Keratinocyte (primary cell): ENCODE measurements at regions not wholly inside any gene's neighbourhood (a gene's known extent, or its start where the extent isn't known, plus 50 kb on each side); places are given as distances from the start of the nearest gene placed in this dataset.

ENCODE experiments used
- DNase-seq: peaks from one replicate; pipeline ENCODE4 v3.0.0-alpha.2; 2011; ENCODE audit warnings: low read depth, missing footprints, low spot score
- FAIRE-seq: peaks from 2 replicates; lab custom pipeline; 2011; peaks lifted over from hg19 to GRCh38; lab: Jason Lieb, UNC
- H2AFZ ChIP-seq: 2 replicates; pipeline ENCODE4 v1.6.0; 2012; ENCODE audit warnings: low read length, control low read depth, inconsistent platforms; ENCODE audit not compliant: control insufficient read depth
- H3K27ac ChIP-seq: 2 replicates; pipeline ENCODE4 v1.5.1; 2011; ENCODE audit warnings: low read length; ENCODE audit not compliant: control insufficient read depth, insufficient read depth
- H3K27me3 ChIP-seq: 3 replicates; pipeline ENCODE4 v1.6.0; 2011; ENCODE audit warnings: low read length; ENCODE audit not compliant: control insufficient read depth, insufficient read depth; ENCODE audit errors: extremely low read depth
- H3K36me3 ChIP-seq, 2 experiments: 2 replicates in 1 of 2; 3 replicates in 1 of 2; pipeline ENCODE4 v1.5.1; 2011; ENCODE audit warnings: low read length in 2 of 2, mild to moderate bottlenecking in 1 of 2; ENCODE audit not compliant: control insufficient read depth in 2 of 2, insufficient read depth in 2 of 2; ENCODE audit errors: extremely low read depth in 1 of 2
- H3K4me1 ChIP-seq: 3 replicates; pipeline ENCODE4 v1.5.1; 2011; ENCODE audit warnings: low read length; ENCODE audit not compliant: control insufficient read depth, insufficient read depth; ENCODE audit errors: extremely low read depth
- H3K4me2 ChIP-seq: 3 replicates; pipeline ENCODE4 v1.6.0; 2011; ENCODE audit warnings: low read depth, low read length; ENCODE audit not compliant: control insufficient read depth, insufficient read depth; ENCODE audit errors: extremely low read depth
- H3K4me3 ChIP-seq, 3 experiments: fragments of 200-600 bp in 1 of 3; sonication (generic) in 1 of 3; 2 replicates in 2 of 3; 3 replicates in 1 of 3; pipeline ENCODE4 v1.5.1; 2011 to 2016; ENCODE audit warnings: low read length in 3 of 3, mild to moderate bottlenecking in 3 of 3, control low read depth in 2 of 3, inconsistent platforms in 1 of 3, low read depth in 1 of 3, mixed read lengths in 1 of 3, mixed run types in 1 of 3, moderate library complexity in 1 of 3; ENCODE audit not compliant: control insufficient read depth in 2 of 3, insufficient read depth in 2 of 3; ENCODE audit errors: extremely low read depth in 1 of 3
- H3K79me2 ChIP-seq: 2 replicates; pipeline ENCODE4 v1.6.0; 2012; ENCODE audit warnings: low read length; ENCODE audit not compliant: control insufficient read depth, insufficient read depth
- H3K9ac ChIP-seq: 3 replicates; pipeline ENCODE4 v1.6.0; 2011; ENCODE audit warnings: low read length; ENCODE audit not compliant: control insufficient read depth, insufficient read depth; ENCODE audit errors: extremely low read depth
- H3K9me1 ChIP-seq: 3 replicates; pipeline ENCODE4 v1.6.0; 2011; ENCODE audit warnings: low read length; ENCODE audit not compliant: control insufficient read depth, insufficient read depth; ENCODE audit errors: extremely low read depth
- H3K9me3 ChIP-seq: 2 replicates; pipeline ENCODE4 v1.5.1; 2012; ENCODE audit warnings: low read depth, low read length; ENCODE audit not compliant: control insufficient read depth
- H4K20me1 ChIP-seq: 3 replicates; pipeline ENCODE4 v1.6.0; 2011; ENCODE audit warnings: low read length; ENCODE audit not compliant: control insufficient read depth, insufficient read depth; ENCODE audit errors: extremely low read depth
- EZH2 ChIP-seq: IDR thresholded peaks from one replicate; pipeline ENCODE4 v1.6.1; 2012; ENCODE audit warnings: inconsistent platforms, mild to moderate bottlenecking, low read length, moderate library complexity
- dilution Hi-C: fragments of 300-500 bp; cut with MboI; formaldehyde crosslinking; loops from one replicate; pipeline ENCODE4 v1.7.0; 2020; ENCODE audit warnings: low sequenced_read_pairs; ENCODE audit not compliant: extremely low pct_ligation_motif_present
- TF ChIP-seq, protein P1 (sequence below), 3 experiments: IDR thresholded peaks in 1 of 3; conservative IDR thresholded peaks in 1 of 3; optimal IDR thresholded peaks in 1 of 3; 2 replicates in 2 of 3; 3 replicates in 1 of 3; pipeline versions ENCODE3 to v1.5.1; 2011; ENCODE audit warnings: low read length in 3 of 3, mild to moderate bottlenecking in 3 of 3, moderate library complexity in 2 of 3, control low read depth in 1 of 3, inconsistent platforms in 1 of 3; ENCODE audit not compliant: insufficient read depth in 2 of 3; ENCODE audit errors: extremely low read depth in 1 of 3

DNA sequence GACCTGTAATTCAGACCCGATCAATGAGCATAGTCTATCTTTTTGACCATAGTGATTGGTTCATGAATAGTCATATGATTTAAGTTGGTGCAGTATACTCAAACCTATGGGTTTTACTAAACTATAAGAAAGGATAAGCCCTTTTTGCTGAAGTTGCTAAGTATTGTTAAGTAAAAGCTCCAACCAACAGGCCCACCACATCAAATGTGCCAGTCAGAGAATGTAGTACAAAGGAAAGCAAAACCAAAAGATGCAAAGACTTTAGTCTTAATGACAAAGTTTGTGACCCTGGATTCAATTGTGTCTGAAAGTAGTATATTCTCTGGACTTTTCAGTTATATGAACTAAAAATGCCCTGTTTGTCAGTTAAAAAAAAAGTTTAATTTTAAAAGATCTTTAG, 208.1 kb upstream of the TET2 start:
- Histone ChIP-seq H3K9me1 (no peaks in the 10 kb centered on the region), H2AFZ (no peak overlapping the region), H3K9ac (no peak overlapping the region), H3K9me3 (no peaks in the 10 kb centered on the region), H4K20me1 (no peaks in the 10 kb centered on the region), H3K36me3 (no peaks in the 10 kb centered on the region), H3K4me1 (no peaks in the 10 kb centered on the region), H3K27ac (no peak overlapping the region), H3K4me2 (no peak overlapping the region), H3K79me2 (no peaks in the 10 kb centered on the region), H3K4me3 (no peak overlapping the region), H3K27me3 (no peaks in the 10 kb centered on the region)
- TF ChIP-seq, protein P1, sequence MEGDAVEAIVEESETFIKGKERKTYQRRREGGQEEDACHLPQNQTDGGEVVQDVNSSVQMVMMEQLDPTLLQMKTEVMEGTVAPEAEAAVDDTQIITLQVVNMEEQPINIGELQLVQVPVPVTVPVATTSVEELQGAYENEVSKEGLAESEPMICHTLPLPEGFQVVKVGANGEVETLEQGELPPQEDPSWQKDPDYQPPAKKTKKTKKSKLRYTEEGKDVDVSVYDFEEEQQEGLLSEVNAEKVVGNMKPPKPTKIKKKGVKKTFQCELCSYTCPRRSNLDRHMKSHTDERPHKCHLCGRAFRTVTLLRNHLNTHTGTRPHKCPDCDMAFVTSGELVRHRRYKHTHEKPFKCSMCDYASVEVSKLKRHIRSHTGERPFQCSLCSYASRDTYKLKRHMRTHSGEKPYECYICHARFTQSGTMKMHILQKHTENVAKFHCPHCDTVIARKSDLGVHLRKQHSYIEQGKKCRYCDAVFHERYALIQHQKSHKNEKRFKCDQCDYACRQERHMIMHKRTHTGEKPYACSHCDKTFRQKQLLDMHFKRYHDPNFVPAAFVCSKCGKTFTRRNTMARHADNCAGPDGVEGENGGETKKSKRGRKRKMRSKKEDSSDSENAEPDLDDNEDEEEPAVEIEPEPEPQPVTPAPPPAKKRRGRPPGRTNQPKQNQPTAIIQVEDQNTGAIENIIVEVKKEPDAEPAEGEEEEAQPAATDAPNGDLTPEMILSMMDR (optimal IDR thresholded peaks at IDR 0.05 in 1 of 3, IDR thresholded peaks at IDR 0.05 in 1 of 3, conservative IDR thresholded peaks at IDR 0.05 in 1 of 3; ENCODE audit: extremely low read depth in 1 of 3, insufficient read depth in 2 of 3, low read length in 3 of 3) = no peak
- TF ChIP-seq EZH2 = no peak
- dilution Hi-C loops = no loop called here
- DNase-seq = no peak
- FAIRE-seq = no peak

DNA sequence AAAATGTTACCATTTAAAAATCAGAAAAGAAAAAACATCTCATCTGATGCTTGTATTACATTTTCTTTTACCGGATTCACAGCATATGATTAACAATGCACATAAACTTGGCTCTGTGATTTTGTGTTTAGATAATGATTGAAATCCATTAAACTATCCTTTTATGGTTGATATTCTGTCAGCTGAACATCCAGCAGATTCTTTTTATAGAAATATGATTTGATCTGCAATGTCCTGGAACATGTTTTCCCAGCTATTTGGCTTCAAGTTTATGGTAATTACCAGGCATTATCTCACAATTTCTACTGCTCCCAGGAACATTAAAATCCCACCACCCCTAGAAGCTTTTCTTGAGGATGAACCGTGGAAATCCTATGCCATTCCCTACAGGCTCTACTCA, 205.7 kb upstream of the TET2 start:
- H3K36me3 ChIP-seq = no peaks in the 10 kb centered on the region
- no peak for FAIRE-seq
- H3K79me2 ChIP-seq = no peaks in the 10 kb centered on the region
- no peaks in the 10 kb centered on the region for H4K20me1 ChIP-seq
- H3K4me3 ChIP-seq = no peak overlapping the region
- H3K9ac ChIP-seq = no peak overlapping the region
- H3K27me3 ChIP-seq = no peaks in the 10 kb centered on the region
- no peak for TF ChIP-seq EZH2
- TF ChIP-seq, protein P1 (optimal IDR thresholded peaks at IDR 0.05 in 1 of 3, IDR thresholded peaks at IDR 0.05 in 1 of 3, conservative IDR thresholded peaks at IDR 0.05 in 1 of 3; ENCODE audit: extremely low read depth in 1 of 3, insufficient read depth in 2 of 3, low read length in 3 of 3) = no peak
- no peaks in the 10 kb centered on the region for H3K4me1 ChIP-seq
- DNase-seq = no peak
- no peak overlapping the region for H2AFZ ChIP-seq
- no peaks in the 10 kb centered on the region for H3K9me3 ChIP-seq
- no peaks in the 10 kb centered on the region for H3K9me1 ChIP-seq
- H3K27ac ChIP-seq = no peak overlapping the region
- dilution Hi-C loops = no loop called here
- no peak overlapping the region for H3K4me2 ChIP-seq
